Trophoblast cell (in vitro differentiated cells and primary cell): ENCODE measurements at regions not wholly inside any gene's neighbourhood (a gene's known extent, or its start where the extent isn't known, plus 50 kb on each side); places are given as distances from the start of the nearest gene placed in this dataset.

Experiments used
- DNase-seq, 2 donors: peaks; one replicate each; pipeline ENCODE4 v3.0.0-alpha.2; 2016
- H2AFZ ChIP-seq: 2 replicates; pipeline ENCODE4 v1.6.1; 2013; ENCODE audit warnings: low read length, moderate library complexity, mild to moderate bottlenecking; ENCODE audit not compliant: insufficient read depth, poor library complexity
- H2AK5ac ChIP-seq: 2 replicates; pipeline ENCODE4 v1.6.1; 2013; ENCODE audit warnings: mild to moderate bottlenecking, low read length
- H2BK120ac ChIP-seq: 2 replicates; pipeline ENCODE4 v1.6.1; 2013; ENCODE audit warnings: low read length, mild to moderate bottlenecking, moderate library complexity; ENCODE audit not compliant: insufficient read depth, poor library complexity
- H2BK12ac ChIP-seq: 2 replicates; pipeline ENCODE4 v1.6.1; 2013; ENCODE audit warnings: mild to moderate bottlenecking, low read length, moderate library complexity
- H2BK5ac ChIP-seq: 2 replicates; pipeline ENCODE4 v1.6.1; 2013; ENCODE audit warnings: low read length, low read depth, moderate library complexity, mild to moderate bottlenecking; ENCODE audit not compliant: poor library complexity
- H3K14ac ChIP-seq: 2 replicates; pipeline ENCODE4 v1.6.1; 2013; ENCODE audit warnings: mild to moderate bottlenecking, low read length
- H3K18ac ChIP-seq: 2 replicates; pipeline ENCODE4 v1.6.1; 2013; ENCODE audit warnings: mild to moderate bottlenecking, low read length
- H3K23ac ChIP-seq: 2 replicates; pipeline ENCODE4 v1.6.1; 2013; ENCODE audit warnings: low read length
- H3K27ac ChIP-seq: 2 replicates; pipeline ENCODE4 v1.5.1; 2013; ENCODE audit warnings: low read depth, mild to moderate bottlenecking, inconsistent platforms, low read length, moderate library complexity
- H3K27me3 ChIP-seq: 2 replicates; pipeline ENCODE4 v1.6.1; 2013; ENCODE audit warnings: inconsistent platforms, mild to moderate bottlenecking, low read length, moderate library complexity; ENCODE audit not compliant: insufficient read depth
- H3K36me3 ChIP-seq, 2 experiments: 1 replicate in 1 of 2; 2 replicates in 1 of 2; pipeline ENCODE4 v1.6.1; 2013; ENCODE audit warnings: low read length in 2 of 2, mild to moderate bottlenecking in 2 of 2, moderate library complexity in 1 of 2; ENCODE audit not compliant: insufficient read depth in 2 of 2, control insufficient read depth in 1 of 2
- H3K4ac ChIP-seq: 2 replicates; pipeline ENCODE4 v1.6.1; 2013; ENCODE audit warnings: low read depth, mild to moderate bottlenecking, low read length, moderate library complexity
- H3K4me1 ChIP-seq, 2 experiments: 1 replicate in 1 of 2; 2 replicates in 1 of 2; pipeline ENCODE4 v1.6.1; 2013; ENCODE audit warnings: low read length in 2 of 2, mild to moderate bottlenecking in 2 of 2, moderate library complexity in 1 of 2; ENCODE audit not compliant: insufficient read depth in 2 of 2, control insufficient read depth in 1 of 2
- H3K4me2 ChIP-seq: 2 replicates; pipeline ENCODE4 v1.6.1; 2013; ENCODE audit warnings: inconsistent platforms, mild to moderate bottlenecking, low read length, moderate library complexity
- H3K4me3 ChIP-seq: 2 replicates; pipeline ENCODE4 v1.5.1; 2013; ENCODE audit warnings: mild to moderate bottlenecking, low read depth, low read length, inconsistent platforms
- H3K79me1 ChIP-seq: one replicate; pipeline ENCODE4 v1.6.1; 2013; ENCODE audit warnings: low read length
- H3K79me2 ChIP-seq: 2 replicates; pipeline ENCODE4 v1.6.1; 2013; ENCODE audit warnings: low read length, mild to moderate bottlenecking; ENCODE audit not compliant: control insufficient read depth, insufficient read depth, poor library complexity
- H3K9ac ChIP-seq: 2 replicates; pipeline ENCODE4 v1.6.1; 2013; ENCODE audit warnings: mild to moderate bottlenecking, low read length
- H3K9me3 ChIP-seq: 2 replicates; pipeline ENCODE4 v1.6.1; 2013; ENCODE audit warnings: low read depth, mild to moderate bottlenecking, control low read depth, inconsistent platforms, low read length; ENCODE audit not compliant: insufficient read depth
- H4K12ac ChIP-seq: 2 replicates; pipeline ENCODE4 v1.6.1; 2013; ENCODE audit warnings: low read depth, mild to moderate bottlenecking, low read length, moderate library complexity
- H4K8ac ChIP-seq: 2 replicates; pipeline ENCODE4 v1.6.1; 2013; ENCODE audit warnings: low read depth, mild to moderate bottlenecking, low read length, moderate library complexity
- H4K91ac ChIP-seq: one replicate; pipeline ENCODE4 v1.6.1; 2013; ENCODE audit warnings: low read depth, mild to moderate bottlenecking, low read length, moderate library complexity
- WGBS: extraction: QIAGEN DNeasy Blood & Tissue Kit; methylation state at CpG from one replicate; pipeline ENCODE4 v1.1.7; 2013; ENCODE audit warnings: missing lambda C conversion rate; ENCODE audit not compliant: insufficient read length, insufficient coverage; ENCODE audit errors: extremely low coverage; 5-methylcytosine and 5-hydroxymethylcytosine counted together

- H3K4me2 ChIP-seq = no peak overlapping the region
- H3K23ac ChIP-seq = no peak overlapping the region
- H2BK120ac ChIP-seq = peak overlapping the region; percentile 26
- H4K12ac ChIP-seq = no peak overlapping the region
- no peak overlapping the region for H4K8ac ChIP-seq
- H3K9ac ChIP-seq = no peak overlapping the region
- H3K79me1 ChIP-seq = peaks cover 18% of the 10 kb centered on the region
- no peak overlapping the region for H3K4ac ChIP-seq
- H2BK5ac ChIP-seq = peak overlapping the region; percentile 34
- H3K4me1 ChIP-seq = peaks cover 3 to 8% of the 10 kb centered on the region in 2 experiments
- H3K4me3 ChIP-seq = no peak overlapping the region
- H3K18ac ChIP-seq = no peak overlapping the region
- DNase-seq = no peak
- peaks cover 2% of the 10 kb centered on the region for H3K79me2 ChIP-seq
- H2AK5ac ChIP-seq = no peak overlapping the region
- H2AFZ ChIP-seq = no peak overlapping the region
- no peak overlapping the region for H3K14ac ChIP-seq
- H3K36me3 ChIP-seq = no peaks in the 10 kb centered on the region
- H3K27me3 ChIP-seq = no peaks in the 10 kb centered on the region
- H4K91ac ChIP-seq = peak overlapping the region; percentile 80
- H3K27ac ChIP-seq = no peak overlapping the region
- H3K9me3 ChIP-seq = no peaks in the 10 kb centered on the region
- peak overlapping the region; percentile 48 for H2BK12ac ChIP-seq
Measured at GRCh38 chr20:11797156-11797555, 120.5 kb upstream of the BTBD3 start.

GRCh38 chr20:11799281-11799684 lies 118.4 kb upstream of the BTBD3 start:
- no peaks in the 10 kb centered on the region for H3K27me3 ChIP-seq
- H2BK120ac ChIP-seq = no peak overlapping the region
- no peak overlapping the region for H3K23ac ChIP-seq
- H3K4ac ChIP-seq = no peak overlapping the region
- peak overlapping the region; percentile 26 for H3K27ac ChIP-seq
- peaks cover 9% of the 10 kb centered on the region for H3K79me1 ChIP-seq
- H3K14ac ChIP-seq = no peak overlapping the region
- H3K9me3 ChIP-seq = no peaks in the 10 kb centered on the region
- H3K9ac ChIP-seq = no peak overlapping the region
- no CpG with 5 or more reads among the region's 2 CpGs for WGBS
- H3K4me1 ChIP-seq = peaks cover 3 to 6% of the 10 kb centered on the region in 2 experiments
- H2BK5ac ChIP-seq = no peak overlapping the region
- H3K36me3 ChIP-seq = no peaks in the 10 kb centered on the region
- no peak overlapping the region for H4K8ac ChIP-seq
- H2AK5ac ChIP-seq = no peak overlapping the region
- no peak overlapping the region for H2BK12ac ChIP-seq
- peaks cover 2% of the 10 kb centered on the region for H3K79me2 ChIP-seq
- H4K91ac ChIP-seq = no peak overlapping the region
- H2AFZ ChIP-seq = no peak overlapping the region
- peak in 1 of 2 donors; percentile 61 for DNase-seq
- no peak overlapping the region for H3K4me3 ChIP-seq
- H3K4me2 ChIP-seq = no peak overlapping the region
- H3K18ac ChIP-seq = no peak overlapping the region
- no peak overlapping the region for H4K12ac ChIP-seq

DNA sequence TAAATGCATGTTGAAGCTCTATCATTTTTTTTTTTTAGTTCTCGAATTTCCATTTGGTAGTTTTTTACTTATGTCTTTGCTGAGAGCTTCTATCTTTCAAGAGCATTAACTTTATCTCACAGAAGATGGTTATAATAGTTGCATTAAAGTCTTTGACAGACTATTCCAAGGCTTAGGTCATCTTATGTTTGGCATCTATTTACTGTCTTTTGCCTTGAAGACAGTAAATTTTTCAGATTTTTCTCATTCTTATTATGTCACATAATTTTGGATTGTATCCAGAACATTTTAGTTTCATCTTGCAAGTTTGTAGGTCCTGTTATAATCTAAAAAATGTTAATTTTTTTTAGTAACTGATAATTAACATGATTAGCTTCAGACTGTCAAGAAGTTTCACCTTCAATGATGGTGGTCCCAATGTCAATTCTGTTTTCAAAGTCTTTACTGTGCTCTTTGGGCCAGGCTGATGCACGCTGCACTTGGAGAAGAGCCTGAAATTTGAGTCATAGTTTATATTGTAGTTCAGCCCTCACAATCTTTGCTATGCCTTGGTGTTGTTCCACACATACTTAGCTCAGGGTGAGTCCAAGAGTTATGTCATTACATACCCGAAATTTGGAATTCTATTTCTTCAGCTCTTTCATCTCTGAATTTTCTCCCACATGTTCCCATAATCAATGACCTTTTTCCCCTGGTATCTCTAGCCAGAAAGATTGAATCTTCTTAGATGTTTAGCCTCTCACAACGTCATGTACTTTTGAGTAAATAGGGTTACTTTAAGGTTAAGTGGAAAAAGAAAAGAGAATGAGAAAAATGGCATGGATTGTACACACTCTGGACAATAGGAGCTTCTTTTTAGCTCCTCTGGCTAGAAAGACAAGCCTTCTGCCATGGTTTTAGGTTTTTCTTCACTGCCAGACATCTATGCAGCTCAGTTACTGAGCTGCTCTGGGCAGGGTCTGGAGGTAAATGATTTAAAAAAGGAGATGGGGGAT lies 110.3 kb upstream of the BTBD3 start:
- H3K27ac ChIP-seq = no peak overlapping the region
- no peaks in the 10 kb centered on the region for H3K9me3 ChIP-seq
- H2BK5ac ChIP-seq = peak overlapping the region; percentile 49
- H4K91ac ChIP-seq = no peak overlapping the region
- no peak overlapping the region for H2AFZ ChIP-seq
- H3K4ac ChIP-seq = no peak overlapping the region
- no peaks in the 10 kb centered on the region for H3K27me3 ChIP-seq
- H2AK5ac ChIP-seq = no peak overlapping the region
- no peak overlapping the region for H2BK12ac ChIP-seq
- H3K18ac ChIP-seq = no peak overlapping the region
- no peak overlapping the region for H3K23ac ChIP-seq
- no peak overlapping the region for H3K9ac ChIP-seq
- H3K36me3 ChIP-seq = no peaks in the 10 kb centered on the region
- H3K4me2 ChIP-seq = no peak overlapping the region
- peaks cover 1% of the 10 kb centered on the region for H3K79me1 ChIP-seq
- H2BK120ac ChIP-seq = peak overlapping the region; percentile 55
- H3K79me2 ChIP-seq = no peaks in the 10 kb centered on the region
- no peak overlapping the region for H4K12ac ChIP-seq
- H3K4me3 ChIP-seq = no peak overlapping the region
- no peak overlapping the region for H3K14ac ChIP-seq
- peaks cover 0 to 1% of the 10 kb centered on the region in 2 experiments for H3K4me1 ChIP-seq
- no peak overlapping the region for H4K8ac ChIP-seq
- WGBS = no CpG with 5 or more reads among the region's 4 CpGs
- DNase-seq = peak; percentile 26 to 78

DNA sequence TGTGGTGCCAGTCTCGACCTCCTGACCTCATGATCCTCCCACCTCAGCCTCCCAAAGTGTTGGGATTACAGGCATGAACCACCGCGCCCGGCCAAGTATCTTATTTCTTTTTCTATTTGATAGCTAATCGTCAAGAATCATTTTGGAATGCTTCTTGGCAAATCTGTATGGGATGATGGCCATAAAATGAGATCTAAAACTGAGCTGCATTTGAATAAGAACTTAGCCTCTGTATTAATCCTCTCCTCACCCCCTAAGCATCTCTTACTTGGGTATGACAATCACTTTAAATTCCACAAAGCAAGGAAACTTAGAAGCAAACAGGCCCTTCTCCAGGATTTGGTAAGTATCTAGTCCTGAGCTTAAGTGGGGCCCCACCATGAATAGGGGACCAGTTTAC lies 108.9 kb upstream of the BTBD3 start:
- H4K12ac ChIP-seq = no peak overlapping the region
- no peak overlapping the region for H2BK120ac ChIP-seq
- H3K9ac ChIP-seq = no peak overlapping the region
- H2BK12ac ChIP-seq = no peak overlapping the region
- H2BK5ac ChIP-seq = no peak overlapping the region
- H3K4me1 ChIP-seq = peaks cover 0 to 1% of the 10 kb centered on the region in 2 experiments
- no peak overlapping the region for H3K27ac ChIP-seq
- no peak overlapping the region for H3K4me3 ChIP-seq
- no peaks in the 10 kb centered on the region for H3K27me3 ChIP-seq
- H2AK5ac ChIP-seq = no peak overlapping the region
- no peak overlapping the region for H4K8ac ChIP-seq
- no peaks in the 10 kb centered on the region for H3K36me3 ChIP-seq
- H3K79me1 ChIP-seq = peaks cover 1% of the 10 kb centered on the region
- H3K79me2 ChIP-seq = no peaks in the 10 kb centered on the region
- no peak overlapping the region for H4K91ac ChIP-seq
- no peak overlapping the region for H3K23ac ChIP-seq
- H3K4ac ChIP-seq = no peak overlapping the region
- H3K4me2 ChIP-seq = no peak overlapping the region
- no peaks in the 10 kb centered on the region for H3K9me3 ChIP-seq
- no peak for DNase-seq
- H3K14ac ChIP-seq = no peak overlapping the region
- H3K18ac ChIP-seq = no peak overlapping the region
- H2AFZ ChIP-seq = no peak overlapping the region
- WGBS = no CpG with 5 or more reads among the region's 5 CpGs
